Keratinocyte (primary cell): ENCODE measurements at regions not wholly inside any gene's neighbourhood (a gene's known extent, or its start where the extent isn't known, plus 50 kb on each side); places are given as distances from the start of the nearest gene placed in this dataset.
"Not testable (repeated sequence)": the region's sequence is repeated elsewhere in the genome, so short reads cannot be mapped to it uniquely, and the experiment has no call there.

Source experiments
- DNase-seq: peaks from one replicate; pipeline ENCODE4 v3.0.0-alpha.2; 2011; ENCODE audit warnings: low read depth, missing footprints, low spot score
- FAIRE-seq: peaks from 2 replicates; lab custom pipeline; 2011; peaks lifted over from hg19 to GRCh38; lab: Jason Lieb, UNC
- H2AFZ ChIP-seq: 2 replicates; pipeline ENCODE4 v1.6.0; 2012; ENCODE audit warnings: low read length, control low read depth, inconsistent platforms; ENCODE audit not compliant: control insufficient read depth
- H3K27ac ChIP-seq: 2 replicates; pipeline ENCODE4 v1.5.1; 2011; ENCODE audit warnings: low read length; ENCODE audit not compliant: control insufficient read depth, insufficient read depth
- H3K27me3 ChIP-seq: 3 replicates; pipeline ENCODE4 v1.6.0; 2011; ENCODE audit warnings: low read length; ENCODE audit not compliant: control insufficient read depth, insufficient read depth; ENCODE audit errors: extremely low read depth
- H3K36me3 ChIP-seq, 2 experiments: 2 replicates in 1 of 2; 3 replicates in 1 of 2; pipeline ENCODE4 v1.5.1; 2011; ENCODE audit warnings: low read length in 2 of 2, mild to moderate bottlenecking in 1 of 2; ENCODE audit not compliant: control insufficient read depth in 2 of 2, insufficient read depth in 2 of 2; ENCODE audit errors: extremely low read depth in 1 of 2
- H3K4me1 ChIP-seq: 3 replicates; pipeline ENCODE4 v1.5.1; 2011; ENCODE audit warnings: low read length; ENCODE audit not compliant: control insufficient read depth, insufficient read depth; ENCODE audit errors: extremely low read depth
- H3K4me2 ChIP-seq: 3 replicates; pipeline ENCODE4 v1.6.0; 2011; ENCODE audit warnings: low read depth, low read length; ENCODE audit not compliant: control insufficient read depth, insufficient read depth; ENCODE audit errors: extremely low read depth
- H3K4me3 ChIP-seq, 3 experiments: fragments of 200-600 bp in 1 of 3; sonication (generic) in 1 of 3; 2 replicates in 2 of 3; 3 replicates in 1 of 3; pipeline ENCODE4 v1.5.1; 2011 to 2016; ENCODE audit warnings: low read length in 3 of 3, mild to moderate bottlenecking in 3 of 3, control low read depth in 2 of 3, inconsistent platforms in 1 of 3, low read depth in 1 of 3, mixed read lengths in 1 of 3, mixed run types in 1 of 3, moderate library complexity in 1 of 3; ENCODE audit not compliant: control insufficient read depth in 2 of 3, insufficient read depth in 2 of 3; ENCODE audit errors: extremely low read depth in 1 of 3
- H3K79me2 ChIP-seq: 2 replicates; pipeline ENCODE4 v1.6.0; 2012; ENCODE audit warnings: low read length; ENCODE audit not compliant: control insufficient read depth, insufficient read depth
- H3K9ac ChIP-seq: 3 replicates; pipeline ENCODE4 v1.6.0; 2011; ENCODE audit warnings: low read length; ENCODE audit not compliant: control insufficient read depth, insufficient read depth; ENCODE audit errors: extremely low read depth
- H3K9me1 ChIP-seq: 3 replicates; pipeline ENCODE4 v1.6.0; 2011; ENCODE audit warnings: low read length; ENCODE audit not compliant: control insufficient read depth, insufficient read depth; ENCODE audit errors: extremely low read depth
- H3K9me3 ChIP-seq: 2 replicates; pipeline ENCODE4 v1.5.1; 2012; ENCODE audit warnings: low read depth, low read length; ENCODE audit not compliant: control insufficient read depth
- H4K20me1 ChIP-seq: 3 replicates; pipeline ENCODE4 v1.6.0; 2011; ENCODE audit warnings: low read length; ENCODE audit not compliant: control insufficient read depth, insufficient read depth; ENCODE audit errors: extremely low read depth
- CTCF ChIP-seq, 3 experiments: IDR thresholded peaks in 1 of 3; conservative IDR thresholded peaks in 1 of 3; optimal IDR thresholded peaks in 1 of 3; 2 replicates in 2 of 3; 3 replicates in 1 of 3; pipeline versions ENCODE3 to v1.5.1; 2011; ENCODE audit warnings: low read length in 3 of 3, mild to moderate bottlenecking in 3 of 3, moderate library complexity in 2 of 3, control low read depth in 1 of 3, inconsistent platforms in 1 of 3; ENCODE audit not compliant: insufficient read depth in 2 of 3; ENCODE audit errors: extremely low read depth in 1 of 3
- EZH2 ChIP-seq: IDR thresholded peaks from one replicate; pipeline ENCODE4 v1.6.1; 2012; ENCODE audit warnings: inconsistent platforms, mild to moderate bottlenecking, low read length, moderate library complexity
- dilution Hi-C: fragments of 300-500 bp; cut with MboI; formaldehyde crosslinking; loops from one replicate; pipeline ENCODE4 v1.7.0; 2020; ENCODE audit warnings: low sequenced_read_pairs; ENCODE audit not compliant: extremely low pct_ligation_motif_present

DNA sequence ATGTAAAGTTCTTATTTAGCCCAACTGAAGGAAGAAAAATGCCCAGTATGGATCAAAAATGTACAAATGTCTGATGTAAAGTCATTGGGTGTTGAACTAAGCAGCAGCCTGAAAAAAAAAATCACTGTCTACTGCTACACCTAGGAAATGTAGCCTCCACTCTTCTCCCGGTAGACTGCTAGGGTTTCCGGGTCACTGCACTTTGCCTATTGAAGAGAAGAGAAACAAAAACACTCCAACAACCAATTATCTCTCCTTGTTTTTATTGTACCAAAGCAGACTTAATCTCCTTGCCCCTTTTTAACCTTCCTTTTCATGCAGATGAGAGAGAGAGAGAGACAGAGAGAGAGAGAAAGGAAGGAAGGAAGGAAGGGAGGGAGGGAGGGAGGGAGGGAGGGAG lies 140.2 kb upstream of the SETMAR start:
- Histone ChIP-seq H3K79me2 (no peaks in the 10 kb centered on the region), H3K27ac (no peak overlapping the region), H3K9me3 (no peaks in the 10 kb centered on the region), H3K9ac (no peak overlapping the region), H4K20me1 (no peaks in the 10 kb centered on the region), H2AFZ (no peak overlapping the region), H3K4me1 (no peaks in the 10 kb centered on the region), H3K9me1 (no peaks in the 10 kb centered on the region), H3K36me3 (no peaks in the 10 kb centered on the region), H3K4me2 (no peak overlapping the region), H3K27me3 (no peaks in the 10 kb centered on the region), H3K4me3 (no peak overlapping the region)
- DNase-seq (no peak), FAIRE-seq (no peak)
- dilution Hi-C loops: no loop called here
- TF ChIP-seq CTCF (optimal IDR thresholded peaks at IDR 0.05 in 1 of 3, IDR thresholded peaks at IDR 0.05 in 1 of 3, conservative IDR thresholded peaks at IDR 0.05 in 1 of 3; ENCODE audit: extremely low read depth in 1 of 3, insufficient read depth in 2 of 3, low read length in 3 of 3) (no peak), EZH2 (no peak)

DNA sequence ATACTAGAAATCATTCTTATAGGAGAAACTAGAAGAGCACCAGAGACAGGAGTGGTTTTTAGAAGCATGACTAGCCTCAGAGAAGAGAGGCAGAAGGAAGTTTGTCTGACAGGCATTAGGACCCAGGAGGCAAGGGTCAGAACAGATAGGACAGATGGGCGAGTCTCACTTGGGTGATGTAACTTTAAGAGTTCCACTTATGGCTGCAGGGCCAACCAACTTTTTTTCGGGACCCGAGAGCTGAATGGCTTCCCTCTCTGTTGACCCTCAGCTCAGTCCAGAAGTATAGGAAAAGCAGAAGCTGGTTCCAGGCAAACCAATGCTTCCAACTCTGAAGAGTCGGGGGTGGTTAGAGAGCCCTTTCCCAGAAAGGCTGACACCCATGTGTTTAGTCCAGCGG lies 136.6 kb upstream of the SETMAR start:
- DNase-seq (no peak), FAIRE-seq (no peak)
- H4K20me1 ChIP-seq: no peaks in the 10 kb centered on the region
- TF ChIP-seq CTCF (optimal IDR thresholded peaks at IDR 0.05 in 1 of 3, IDR thresholded peaks at IDR 0.05 in 1 of 3, conservative IDR thresholded peaks at IDR 0.05 in 1 of 3; ENCODE audit: extremely low read depth in 1 of 3, insufficient read depth in 2 of 3, low read length in 3 of 3) (no peak), EZH2 (no peak)
- H3K36me3 ChIP-seq: no peaks in the 10 kb centered on the region
- H3K79me2 ChIP-seq: no peaks in the 10 kb centered on the region
- no peaks in the 10 kb centered on the region for H3K27me3 ChIP-seq
- no peak overlapping the region for H2AFZ ChIP-seq
- dilution Hi-C loops: no loop called here
- no peaks in the 10 kb centered on the region for H3K4me1 ChIP-seq
- no peaks in the 10 kb centered on the region for H3K9me1 ChIP-seq
- no peak overlapping the region for H3K27ac ChIP-seq
- H3K9ac ChIP-seq: no peak overlapping the region
- H3K9me3 ChIP-seq: no peaks in the 10 kb centered on the region
- no peak overlapping the region for H3K4me3 ChIP-seq
- no peak overlapping the region for H3K4me2 ChIP-seq

DNA sequence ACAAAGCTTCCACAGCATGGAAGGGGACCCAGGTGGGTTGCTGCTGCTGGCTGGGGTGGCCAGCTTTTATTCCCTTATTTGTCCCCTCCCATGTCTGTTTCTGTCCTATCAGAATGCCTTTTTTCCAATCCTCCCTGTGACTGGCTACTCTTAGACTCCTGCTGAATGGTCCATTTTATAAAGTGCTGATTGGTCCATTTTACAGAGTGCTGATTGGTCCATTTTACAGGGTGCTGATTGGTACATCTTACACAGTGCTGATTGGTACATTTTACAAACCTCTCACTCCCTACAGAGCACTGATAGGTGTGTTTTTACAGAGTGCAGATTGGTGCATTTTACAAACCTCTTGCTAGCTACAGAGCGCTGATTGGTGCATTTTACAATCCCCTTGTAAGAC lies 135.9 kb upstream of the SETMAR start:
- DNase-seq, dilution Hi-C loops, H3K9me1 ChIP-seq, H4K20me1 ChIP-seq, H3K79me2 ChIP-seq, H3K9me3 ChIP-seq, H3K27me3 ChIP-seq, H3K4me2 ChIP-seq, FAIRE-seq, H3K36me3 ChIP-seq, H3K4me1 ChIP-seq, H2AFZ ChIP-seq, H3K27ac ChIP-seq, H3K9ac ChIP-seq, H3K4me3 ChIP-seq: not testable (repeated sequence)
